ENCODE measurements at regions not wholly inside any gene's neighbourhood (a gene's known extent, or its start where the extent isn't known, plus 50 kb on each side); places are given as distances from the start of the nearest gene placed in this dataset.

- CTCF ChIA-PET: interaction anchor here (1.6 kb wide), 1 partner anchor 36 kb away, joined by 3 read pairs; no protein-coding TSS in a partner anchor
- intact Hi-C loops (cut with micrococcal nuclease): no loop called here
Observed at GRCh38 chr22:46042786-46043185, 65.8 kb upstream of the WNT7B start.

More at GRCh38 chr22:46042786-46043185, 65.8 kb upstream of the WNT7B start:
- no TSS peak for BruUV-seq (replicated peaks)
- Histone ChIP-seq H2BK20ac (ENCODE audit: low read depth, low read length) (no peak overlapping the region), H2AFZ (replicated peaks; ENCODE audit: low read length, poor library complexity) (peak overlapping the region; percentile 71), H4K91ac (ENCODE audit: insufficient read depth, low read depth, low read length) (peak overlapping the region; percentile 41; the same call in 1 of the 2 replicates), H3K4me1 (ENCODE audit: control insufficient read depth, insufficient read depth, low read length) (peaks cover 20% of the 10 kb centered on the region), H2BK120ac (ENCODE audit: low read depth, low read length) (peak overlapping the region; percentile 36; the same call in 1 of the 2 replicates), H4K20me1 (ENCODE audit: insufficient read depth, low read length) (no peaks in the 10 kb centered on the region), H2BK5ac (ENCODE audit: low read depth, low read length, poor library complexity, severe bottlenecking) (no peak overlapping the region), H3K36me3 (ENCODE audit: control insufficient read depth, insufficient read depth, low read length) (no peaks in the 10 kb centered on the region; the same call in 1 of the 2 replicates), H3K27ac (ENCODE audit: insufficient read depth, low read length) (no peak overlapping the region), H3K9me3 (ENCODE audit: control insufficient read depth, insufficient read depth, low read length) (no peaks in the 10 kb centered on the region), H3K9me1 (ENCODE audit: insufficient read depth, low read length) (peaks cover 6% of the 10 kb centered on the region; the same call in 1 of the 2 replicates), H3K18ac (ENCODE audit: low read depth, low read length) (no peak overlapping the region), H3K56ac (ENCODE audit: extremely low read depth, insufficient read depth, low read length) (no peak overlapping the region), H3K4ac (ENCODE audit: low read depth, low read length) (peak overlapping the region; percentile 51), H3K9ac (ENCODE audit: low read depth, low read length) (no peak overlapping the region), H3K14ac (replicated peaks; ENCODE audit: low read depth, low read length) (peak overlapping the region; percentile 91), H3K4me3 (ENCODE audit: insufficient read depth, low read depth, low read length) (no peak overlapping the region), H2BK15ac (ENCODE audit: low read depth, low read length) (no peak overlapping the region), H2AK5ac (ENCODE audit: low read depth, low read length) (peak overlapping the region; percentile 64; the same call in 1 of the 2 replicates), H4K8ac (ENCODE audit: low read depth in 2 of 2, low read length in 2 of 2) (peak overlapping the region in 1 of 2 experiments; percentile 73; a peak in 2 of 4 replicates), H3K79me1 (ENCODE audit: low read depth in 1 of 2, low read length in 2 of 2) (peaks cover 22 to 42% of the 10 kb centered on the region in 2 experiments), H2AK9ac (replicated peaks; ENCODE audit: low read depth, low read length, poor library complexity) (peak overlapping the region; percentile 81), H3K23ac (ENCODE audit: low read depth, low read length) (peak overlapping the region; percentile 84; the same call in 1 of the 2 replicates), H3K4me2 (ENCODE audit: low read depth, low read length) (no peak overlapping the region; the same call in 1 of the 2 replicates), H3K27me3 (ENCODE audit: control insufficient read depth, insufficient read depth, low read length) (no peaks in the 10 kb centered on the region), H4K5ac (ENCODE audit: low read depth, low read length) (no peak overlapping the region; the same call in 1 of the 2 replicates)
- in situ Hi-C loops (cut with MboI; ENCODE audit: low sequenced_read_pairs) (no loop called here), dilution Hi-C loops (cut with HindIII; ENCODE audit: low sequenced_read_pairs, unreplicated experiment) (no loop called here)
- DNase-seq: peak; percentile 32
- TF ChIP-seq SMC3 (IDR thresholded peaks at IDR 0.05; ENCODE audit: low read depth, low read length) (no peak), CTCF (conservative IDR thresholded peaks at IDR 0.05; ENCODE audit: low read depth, low read length) (no peak), ELK1 (IDR thresholded peaks at IDR 0.05; ENCODE audit: borderline replicate concordance, low read depth, low read length) (no peak), RFX5 (IDR thresholded peaks at IDR 0.05; ENCODE audit: low read depth, low read length) (no peak)
- POLR2A ChIA-PET (ENCODE audit: unreplicated experiment): no interaction called here
- whole genome bisulfite sequencing, 2 experiments (ENCODE audit: extremely low coverage in 2 of 2, insufficient read length in 1 of 2): 73% methylated on average over 5 of the region's 11 CpGs; no CpG with 5 or more reads in 1 of the 2 experiments
- ATAC-seq (ENCODE audit: low read depth): no peak

All from IMR-90 (cell line).